Iris pigment epithelial cell (primary cell): ENCODE measurements at regions not wholly inside any gene's neighbourhood (a gene's known extent, or its start where the extent isn't known, plus 50 kb on each side); places are given as distances from the start of the nearest gene placed in this dataset.

Source experiments
- DNase-seq: peaks from one replicate; pipeline ENCODE4 v3.0.0-alpha.2; 2011; ENCODE audit warnings: low read depth

- DNase-seq = no peak
These were observed 133.4 kb downstream of the JCAD start for GRCh38 chr10:29925771-29926692.

- no peak for DNase-seq
These were observed 134.9 kb downstream of the JCAD start for GRCh38 chr10:29924436-29924835.

GRCh38 chr10:29923416-29923965 lies 135.9 kb downstream of the JCAD start:
- no peak for DNase-seq

- no peak for DNase-seq
These were observed 136.5 kb downstream of the JCAD start for GRCh38 chr10:29922892-29923291.

- DNase-seq = no peak
These were observed 137.2 kb downstream of the JCAD start for GRCh38 chr10:29922226-29922625.

- no peak for DNase-seq
These were observed 138.3 kb downstream of the JCAD start for GRCh38 chr10:29921071-29921446.

GRCh38 chr10:29920408-29921070 lies 138.8 kb downstream of the JCAD start:
- no peak for DNase-seq

- DNase-seq = no peak
These were observed 140.6 kb downstream of the JCAD start for GRCh38 chr10:29918623-29919400.

GRCh38 chr10:29917311-29917710 lies 142.1 kb downstream of the JCAD start:
- DNase-seq = no peak

GRCh38 chr10:29916669-29917068 lies 142.7 kb downstream of the JCAD start:
- DNase-seq = no peak

GRCh38 chr10:29914986-29915785 lies 144.2 kb downstream of the JCAD start:
- no peak for DNase-seq

GRCh38 chr10:29908962-29909361 lies 150.4 kb downstream of the JCAD start:
- DNase-seq = no peak

- DNase-seq = no peak
These were observed 158.5 kb downstream of the JCAD start for GRCh38 chr10:29900865-29901264.

- DNase-seq = no peak
These were observed 161.2 kb downstream of the JCAD start for GRCh38 chr10:29897999-29898716.

GRCh38 chr10:29897430-29897829 lies 162.0 kb downstream of the JCAD start:
- no peak for DNase-seq

- DNase-seq = peak; percentile 67
These were observed 163.3 kb downstream of the JCAD start for GRCh38 chr10:29896053-29896452.

GRCh38 chr10:29895456-29895855 lies 163.9 kb downstream of the JCAD start:
- peak; percentile 96 for DNase-seq

- no peak for DNase-seq
These were observed 171.1 kb downstream of the JCAD start for GRCh38 chr10:29888321-29888720.

- DNase-seq = no peak
These were observed 173.1 kb downstream of the JCAD start for GRCh38 chr10:29886299-29886698.

GRCh38 chr10:29883231-29883630 lies 176.2 kb downstream of the JCAD start:
- DNase-seq = no peak

GRCh38 chr10:29882766-29883165 lies 176.6 kb downstream of the JCAD start:
- DNase-seq = no peak
